ENCODE measurements at regions not wholly inside any gene's neighbourhood (a gene's known extent, or its start where the extent isn't known, plus 50 kb on each side); places are given as distances from the start of the nearest gene placed in this dataset.

- Histone ChIP-seq H3K23me2 (ENCODE audit: insufficient read length, low read depth, low read length, poor library complexity, severe bottlenecking) (no peaks in the 10 kb centered on the region), H3K79me2 (ENCODE audit: insufficient read depth, low read length) (no peaks in the 10 kb centered on the region), H2BK5ac (ENCODE audit: insufficient read length, low read length) (no peak overlapping the region), H4K20me1 (ENCODE audit: control insufficient read depth, insufficient read depth, insufficient read length) (no peaks in the 10 kb centered on the region), H4K8ac (replicated peaks; ENCODE audit: insufficient read length, low read depth, low read length) (no peak overlapping the region), H3K14ac (ENCODE audit: insufficient read depth, low read length) (no peak overlapping the region), H2BK15ac (ENCODE audit: low read depth, low read length) (no peak overlapping the region), H2AK5ac (ENCODE audit: insufficient read length, low read length) (no peak overlapping the region), H2AFZ (ENCODE audit: low read length) (no peak overlapping the region), H2BK12ac (ENCODE audit: insufficient read length, low read depth, low read length) (no peak overlapping the region), H4K91ac (ENCODE audit: insufficient read length, low read depth, low read length) (no peak overlapping the region), H2BK20ac (ENCODE audit: low read depth, low read length, poor library complexity, severe bottlenecking) (no peak overlapping the region), H3K27ac (ENCODE audit: insufficient read length, low read depth, low read length) (no peak overlapping the region), H3K4me2 (ENCODE audit: insufficient read depth, insufficient read length, low read length) (no peak overlapping the region), H3K79me1 (ENCODE audit: insufficient read depth, low read depth, low read length, poor library complexity, severe bottlenecking) (no peaks in the 10 kb centered on the region), H3K56ac (ENCODE audit: insufficient read length, low read depth, low read length) (no peak overlapping the region), H3K4me1 (ENCODE audit: insufficient read depth, low read length) (no peaks in the 10 kb centered on the region), H3K27me3 (ENCODE audit: insufficient read depth, low read length) (no peaks in the 10 kb centered on the region), H3K9me3 (ENCODE audit: control insufficient read depth, low read depth, low read length) (no peaks in the 10 kb centered on the region), H3K18ac (ENCODE audit: insufficient read length, low read depth, low read length) (no peak overlapping the region), H3T11ph (ENCODE audit: low read length) (no peak overlapping the region), H4K5ac (ENCODE audit: insufficient read length, low read depth, low read length) (no peak overlapping the region), H3K4ac (ENCODE audit: low read depth, low read length) (no peak overlapping the region), H2BK120ac (ENCODE audit: low read depth, low read length, poor library complexity, severe bottlenecking) (no peak overlapping the region), H3K9ac (ENCODE audit: extremely low read depth, insufficient read length, low read length) (no peak overlapping the region), H3K23ac (ENCODE audit: insufficient read length, low read depth, low read length) (no peak overlapping the region)
- TF ChIP-seq, protein P1, sequence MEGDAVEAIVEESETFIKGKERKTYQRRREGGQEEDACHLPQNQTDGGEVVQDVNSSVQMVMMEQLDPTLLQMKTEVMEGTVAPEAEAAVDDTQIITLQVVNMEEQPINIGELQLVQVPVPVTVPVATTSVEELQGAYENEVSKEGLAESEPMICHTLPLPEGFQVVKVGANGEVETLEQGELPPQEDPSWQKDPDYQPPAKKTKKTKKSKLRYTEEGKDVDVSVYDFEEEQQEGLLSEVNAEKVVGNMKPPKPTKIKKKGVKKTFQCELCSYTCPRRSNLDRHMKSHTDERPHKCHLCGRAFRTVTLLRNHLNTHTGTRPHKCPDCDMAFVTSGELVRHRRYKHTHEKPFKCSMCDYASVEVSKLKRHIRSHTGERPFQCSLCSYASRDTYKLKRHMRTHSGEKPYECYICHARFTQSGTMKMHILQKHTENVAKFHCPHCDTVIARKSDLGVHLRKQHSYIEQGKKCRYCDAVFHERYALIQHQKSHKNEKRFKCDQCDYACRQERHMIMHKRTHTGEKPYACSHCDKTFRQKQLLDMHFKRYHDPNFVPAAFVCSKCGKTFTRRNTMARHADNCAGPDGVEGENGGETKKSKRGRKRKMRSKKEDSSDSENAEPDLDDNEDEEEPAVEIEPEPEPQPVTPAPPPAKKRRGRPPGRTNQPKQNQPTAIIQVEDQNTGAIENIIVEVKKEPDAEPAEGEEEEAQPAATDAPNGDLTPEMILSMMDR (conservative IDR thresholded peaks at IDR 0.05) = no peak
- Mint-ChIP-seq H3K27ac (no peak overlapping the region), H3K4me3 (no peak overlapping the region), H3K27me3 (ENCODE audit: low read depth) (no peaks in the 10 kb centered on the region), H3K36me3 (ENCODE audit: insufficient read depth in 1 of 3, low read depth in 3 of 3) (peaks cover 0 to 8% (median 0%) of the 10 kb centered on the region in 3 experiments; a peak in 1 of 7 replicates), H3K4me1 (0 out of 4 replicates have a peak, but pooled peaks cover 0 to 3% of the 10 kb centered on the region in 2 experiments), H3K9me3 (peaks cover 5 to 9% of the 10 kb centered on the region in 2 experiments)
- no CpG with 5 or more reads among the region's 1 CpG for WGBS (ENCODE audit: extremely low coverage, insufficient read length, low lambda C conversion rate)
- no peak for DNase-seq
Measured at GRCh38 chr12:90773491-90773890, 181.5 kb downstream of the CCER1 start.

Measured in H9 (cell line).